Neural cell (in vitro differentiated cells): ENCODE measurements at regions not wholly inside any gene's neighbourhood (a gene's known extent, or its start where the extent isn't known, plus 50 kb on each side); places are given as distances from the start of the nearest gene placed in this dataset.

Experiments used
- CTCF ChIP-seq: fragments of 450-650 bp; IDR thresholded peaks from 2 replicates; pipeline ENCODE4 v1.5.1; 2014; ENCODE audit warnings: antibody characterized with exemption, mild to moderate bottlenecking, moderate library complexity; ENCODE audit not compliant: poor library complexity, severe bottlenecking
- EP300 ChIP-seq: fragments of 450-650 bp; conservative IDR thresholded peaks from 2 replicates; pipeline ENCODE4 v1.6.1; 2014; ENCODE audit warnings: antibody characterized with exemption, mild to moderate bottlenecking, moderate library complexity; ENCODE audit not compliant: poor library complexity, severe bottlenecking
- TF ChIP-seq, protein P1 (sequence below): IDR thresholded peaks from 2 replicates; pipeline ENCODE4 v1.6.1; 2012; ENCODE audit warnings: borderline replicate concordance

DNA sequence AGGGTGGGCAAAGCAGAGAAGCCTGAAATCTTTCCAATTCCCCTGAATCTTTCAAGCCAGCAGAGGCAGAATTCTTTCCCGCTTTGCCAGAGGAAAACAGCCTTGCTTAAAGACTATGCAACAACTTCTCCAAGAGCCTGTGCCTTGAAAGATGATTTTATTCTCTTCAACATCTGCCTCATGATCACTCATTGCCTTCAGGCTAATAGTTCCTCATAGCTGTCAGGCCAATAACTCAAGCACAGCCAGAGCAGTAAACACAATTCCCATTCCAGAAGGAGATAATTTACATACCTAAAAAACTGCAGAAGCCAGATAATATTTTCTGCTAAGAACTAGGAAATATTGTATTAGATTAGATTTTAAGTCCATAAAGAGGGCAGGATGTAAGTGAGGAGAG, 92.3 kb upstream of the PUM3 start:
- TF ChIP-seq EP300 (no peak), CTCF (no peak)
- TF ChIP-seq, protein P1, sequence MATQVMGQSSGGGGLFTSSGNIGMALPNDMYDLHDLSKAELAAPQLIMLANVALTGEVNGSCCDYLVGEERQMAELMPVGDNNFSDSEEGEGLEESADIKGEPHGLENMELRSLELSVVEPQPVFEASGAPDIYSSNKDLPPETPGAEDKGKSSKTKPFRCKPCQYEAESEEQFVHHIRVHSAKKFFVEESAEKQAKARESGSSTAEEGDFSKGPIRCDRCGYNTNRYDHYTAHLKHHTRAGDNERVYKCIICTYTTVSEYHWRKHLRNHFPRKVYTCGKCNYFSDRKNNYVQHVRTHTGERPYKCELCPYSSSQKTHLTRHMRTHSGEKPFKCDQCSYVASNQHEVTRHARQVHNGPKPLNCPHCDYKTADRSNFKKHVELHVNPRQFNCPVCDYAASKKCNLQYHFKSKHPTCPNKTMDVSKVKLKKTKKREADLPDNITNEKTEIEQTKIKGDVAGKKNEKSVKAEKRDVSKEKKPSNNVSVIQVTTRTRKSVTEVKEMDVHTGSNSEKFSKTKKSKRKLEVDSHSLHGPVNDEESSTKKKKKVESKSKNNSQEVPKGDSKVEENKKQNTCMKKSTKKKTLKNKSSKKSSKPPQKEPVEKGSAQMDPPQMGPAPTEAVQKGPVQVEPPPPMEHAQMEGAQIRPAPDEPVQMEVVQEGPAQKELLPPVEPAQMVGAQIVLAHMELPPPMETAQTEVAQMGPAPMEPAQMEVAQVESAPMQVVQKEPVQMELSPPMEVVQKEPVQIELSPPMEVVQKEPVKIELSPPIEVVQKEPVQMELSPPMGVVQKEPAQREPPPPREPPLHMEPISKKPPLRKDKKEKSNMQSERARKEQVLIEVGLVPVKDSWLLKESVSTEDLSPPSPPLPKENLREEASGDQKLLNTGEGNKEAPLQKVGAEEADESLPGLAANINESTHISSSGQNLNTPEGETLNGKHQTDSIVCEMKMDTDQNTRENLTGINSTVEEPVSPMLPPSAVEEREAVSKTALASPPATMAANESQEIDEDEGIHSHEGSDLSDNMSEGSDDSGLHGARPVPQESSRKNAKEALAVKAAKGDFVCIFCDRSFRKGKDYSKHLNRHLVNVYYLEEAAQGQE: no peak
